PC-9 (cell line): ENCODE measurements at regions not wholly inside any gene's neighbourhood (a gene's known extent, or its start where the extent isn't known, plus 50 kb on each side); places are given as distances from the start of the nearest gene placed in this dataset.

ENCODE experiments used
- CTCF ChIP-seq: fragments of 200-600 bp; sonication (generic); conservative IDR thresholded peaks from 2 replicates; pipeline ENCODE4 v1.6.1; 2017; ENCODE audit warnings: mixed run types, antibody characterized with exemption, mild to moderate bottlenecking, moderate library complexity
- EZH2 ChIP-seq: fragments of 200-600 bp; sonication (generic); IDR thresholded peaks from 2 replicates; pipeline ENCODE4 v1.8.0; 2017; ENCODE audit warnings: antibody characterized with exemption, low read depth

- TF ChIP-seq CTCF (no peak), EZH2 (no peak)
Observed at GRCh38 chr6:153960741-153961140, 78.3 kb upstream of the OPRM1 start.
